PC-9 (cell line): ENCODE measurements at regions not wholly inside any gene's neighbourhood (a gene's known extent, or its start where the extent isn't known, plus 50 kb on each side); places are given as distances from the start of the nearest gene placed in this dataset.

Experiments
- BruUV-seq: library from RNA; stranded (reverse); fragments of 400-500 nt; replicated peaks from 2 replicates; lab custom pipeline; 2021; lab: Mats Ljungman, UMichigan
- CTCF ChIA-PET: fragments of 300-600 bp; sonication (Branson Sonifier 250); formaldehyde crosslinking; loops from one replicate; lab custom pipeline; 2022; ENCODE audit warnings: antibody characterized with exemption; lab: Charles Lee
- POLR2A ChIA-PET: fragments of 300-600 bp; sonication (Branson Sonifier 250); formaldehyde crosslinking; loops from one replicate; lab custom pipeline; 2022; ENCODE audit warnings: antibody characterized with exemption; ENCODE audit not compliant: unreplicated experiment; lab: Charles Lee
- DNase-seq, 2 experiments: peaks; one replicate each; pipeline versions ENCODE4 v3.0.0 to v3.0.0-alpha.2; 2015 to 2022; ENCODE audit warnings: mixed read lengths in 1 of 2
- H2AFZ ChIP-seq: fragments of 200-600 bp; sonication (generic); 2 replicates; pipeline ENCODE4 v1.8.1; 2017; ENCODE audit warnings: antibody characterized with exemption
- H3F3A ChIP-seq: fragments of 200-600 bp; sonication (generic); 2 replicates; pipeline ENCODE4 v1.8.1; 2017; ENCODE audit warnings: antibody characterized with exemption, mild to moderate bottlenecking, low read depth; ENCODE audit not compliant: insufficient read depth
- H3K27ac ChIP-seq: fragments of 200-600 bp; sonication (generic); 2 replicates; pipeline ENCODE4 v1.6.1; 2016; ENCODE audit warnings: mixed run types
- H3K27me3 ChIP-seq: fragments of 200-600 bp; sonication (generic); 2 replicates; pipeline ENCODE4 v1.6.1; 2016; ENCODE audit warnings: low read depth, mixed run types; ENCODE audit not compliant: insufficient read depth
- H3K36me3 ChIP-seq: fragments of 200-600 bp; sonication (generic); 2 replicates; pipeline ENCODE4 v1.6.1; 2016; ENCODE audit warnings: low read depth, mixed run types
- H3K4me1 ChIP-seq: fragments of 200-600 bp; sonication (generic); replicated peaks from 2 replicates; pipeline ENCODE4 v1.6.1; 2016; ENCODE audit warnings: mixed run types; ENCODE audit not compliant: insufficient read depth
- H3K4me2 ChIP-seq: fragments of 200-600 bp; sonication (generic); 2 replicates; pipeline ENCODE4 v1.6.1; 2017; ENCODE audit warnings: mixed run types
- H3K4me3 ChIP-seq: fragments of 200-600 bp; sonication (generic); 2 replicates; pipeline ENCODE4 v1.6.1; 2016; ENCODE audit warnings: mixed run types
- H3K79me2 ChIP-seq: fragments of 200-600 bp; sonication (generic); 2 replicates; pipeline ENCODE4 v1.6.1; 2017; ENCODE audit warnings: low read depth, mixed run types
- H3K9me2 ChIP-seq: fragments of 200-600 bp; sonication (generic); 2 replicates; pipeline ENCODE4 v1.8.1; 2017; ENCODE audit warnings: mild to moderate bottlenecking; ENCODE audit not compliant: insufficient read depth
- H3K9me3 ChIP-seq: fragments of 200-600 bp; sonication (generic); 2 replicates; pipeline ENCODE4 v1.8.1; 2016; ENCODE audit warnings: low read depth; ENCODE audit not compliant: insufficient read depth
- H4K20me1 ChIP-seq: fragments of 200-600 bp; sonication (generic); 2 replicates; pipeline ENCODE4 v1.8.1; 2017; ENCODE audit not compliant: insufficient read depth
- EZH2 ChIP-seq: fragments of 200-600 bp; sonication (generic); IDR thresholded peaks from 2 replicates; pipeline ENCODE4 v1.8.0; 2017; ENCODE audit warnings: antibody characterized with exemption, low read depth
- intact Hi-C: fragments of 100-400 bp; cut with micrococcal nuclease; formaldehyde crosslinking; loops from one replicate; pipeline ENCODE4 v1.10.0; 2022; ENCODE audit not compliant: unreplicated experiment
- TF ChIP-seq, protein P1 (sequence below): fragments of 200-600 bp; sonication (generic); conservative IDR thresholded peaks from 2 replicates; pipeline ENCODE4 v1.6.1; 2017; ENCODE audit warnings: mixed run types, antibody characterized with exemption, mild to moderate bottlenecking, moderate library complexity

DNA sequence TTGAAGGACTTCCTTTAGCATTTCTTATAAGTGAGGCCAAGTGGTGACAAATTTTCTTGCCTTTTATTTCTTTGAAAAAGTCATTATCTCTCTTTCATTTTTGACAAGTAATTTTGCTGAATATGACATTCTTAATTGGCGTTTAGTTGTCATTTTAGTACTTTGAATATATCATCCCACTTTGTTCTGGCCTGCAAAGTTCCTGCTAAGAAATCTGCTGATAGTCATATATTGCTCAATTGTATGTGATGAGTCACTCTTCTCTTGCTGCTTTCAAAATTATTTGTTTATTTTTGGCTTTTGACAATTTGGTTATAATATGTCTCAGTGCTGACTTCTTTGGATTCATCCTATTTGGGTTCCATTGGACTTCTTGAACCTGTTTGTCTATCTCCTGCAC lies 312.6 kb downstream of the DUSP10 start:
- Histone ChIP-seq H2AFZ (no peak overlapping the region), H3K9me3 (peaks cover 14% of the 10 kb centered on the region), H3K36me3 (no peaks in the 10 kb centered on the region), H4K20me1 (no peaks in the 10 kb centered on the region), H3K27me3 (no peaks in the 10 kb centered on the region), H3F3A (no peaks in the 10 kb centered on the region), H3K9me2 (no peaks in the 10 kb centered on the region), H3K4me1 (peaks cover 9% of the 10 kb centered on the region), H3K4me2 (no peak overlapping the region), H3K79me2 (no peaks in the 10 kb centered on the region), H3K27ac (no peak overlapping the region), H3K4me3 (no peak overlapping the region)
- ChIA-PET POLR2A (interaction anchor here (0.7 kb wide), 1 partner anchor 777 kb away, joined by 12 read pairs; no protein-coding TSS in a partner anchor), CTCF (no interaction called here)
- no TSS peak for BruUV-seq
- peak in 1 of 2 experiments; percentile 52 for DNase-seq
- TF ChIP-seq, protein P1, sequence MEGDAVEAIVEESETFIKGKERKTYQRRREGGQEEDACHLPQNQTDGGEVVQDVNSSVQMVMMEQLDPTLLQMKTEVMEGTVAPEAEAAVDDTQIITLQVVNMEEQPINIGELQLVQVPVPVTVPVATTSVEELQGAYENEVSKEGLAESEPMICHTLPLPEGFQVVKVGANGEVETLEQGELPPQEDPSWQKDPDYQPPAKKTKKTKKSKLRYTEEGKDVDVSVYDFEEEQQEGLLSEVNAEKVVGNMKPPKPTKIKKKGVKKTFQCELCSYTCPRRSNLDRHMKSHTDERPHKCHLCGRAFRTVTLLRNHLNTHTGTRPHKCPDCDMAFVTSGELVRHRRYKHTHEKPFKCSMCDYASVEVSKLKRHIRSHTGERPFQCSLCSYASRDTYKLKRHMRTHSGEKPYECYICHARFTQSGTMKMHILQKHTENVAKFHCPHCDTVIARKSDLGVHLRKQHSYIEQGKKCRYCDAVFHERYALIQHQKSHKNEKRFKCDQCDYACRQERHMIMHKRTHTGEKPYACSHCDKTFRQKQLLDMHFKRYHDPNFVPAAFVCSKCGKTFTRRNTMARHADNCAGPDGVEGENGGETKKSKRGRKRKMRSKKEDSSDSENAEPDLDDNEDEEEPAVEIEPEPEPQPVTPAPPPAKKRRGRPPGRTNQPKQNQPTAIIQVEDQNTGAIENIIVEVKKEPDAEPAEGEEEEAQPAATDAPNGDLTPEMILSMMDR = no peak
- TF ChIP-seq EZH2 = no peak
- intact Hi-C loops = no loop called here

GRCh38 chr1:221430152-221430960 lies 311.5 kb downstream of the DUSP10 start:
- Histone ChIP-seq H3K9me3 (peaks cover 14% of the 10 kb centered on the region), H3K4me3 (no peak overlapping the region), H3K4me1 (peaks cover 9% of the 10 kb centered on the region), H3K9me2 (no peaks in the 10 kb centered on the region), H4K20me1 (no peaks in the 10 kb centered on the region), H3K27ac (no peak overlapping the region), H3F3A (no peaks in the 10 kb centered on the region), H3K79me2 (no peaks in the 10 kb centered on the region), H3K36me3 (no peaks in the 10 kb centered on the region), H3K27me3 (no peaks in the 10 kb centered on the region), H3K4me2 (no peak overlapping the region), H2AFZ (no peak overlapping the region)
- POLR2A ChIA-PET = interaction anchor here (0.7 kb wide), 1 partner anchor 47 kb away, joined by 3 read pairs; no protein-coding TSS in a partner anchor
- no TSS peak for BruUV-seq
- DNase-seq = no peak
- CTCF ChIA-PET = interaction anchor here (0.6 to 2.2 kb wide), 2 partner anchors 167 to 170 kb away, joined by 3 to 9 read pairs; no protein-coding TSS in a partner anchor
- no peak for TF ChIP-seq EZH2
- TF ChIP-seq, protein P1 = no peak
- intact Hi-C loops = no loop called here

DNA sequence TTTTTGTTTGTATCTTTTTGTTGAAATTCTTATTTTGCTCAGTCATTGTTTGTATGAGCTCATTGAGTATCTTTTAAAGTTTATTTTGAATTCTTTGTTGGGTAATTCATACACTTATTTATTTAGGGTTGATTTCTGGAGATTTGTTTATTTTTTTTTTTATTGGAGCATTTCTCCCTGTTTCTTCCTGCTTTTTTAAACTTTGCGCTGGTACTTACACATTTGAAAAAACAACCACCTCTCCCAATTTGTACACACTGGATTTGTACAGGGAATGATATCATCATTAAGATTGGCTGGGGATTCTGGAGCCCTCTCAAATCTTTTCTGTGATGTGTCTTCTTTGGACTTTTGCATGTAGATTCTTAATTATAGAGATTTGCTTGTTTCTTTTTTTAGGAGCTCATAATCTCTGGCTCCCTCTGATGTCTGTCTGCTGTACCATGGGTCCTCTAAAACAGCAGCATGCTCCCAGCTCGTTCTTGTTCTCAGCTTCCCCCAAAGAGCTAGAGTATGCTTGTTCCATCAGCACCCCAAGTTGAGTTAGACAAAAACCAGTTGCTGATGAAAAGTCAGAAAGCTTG lies 310.7 kb downstream of the DUSP10 start:
- H3K79me2 ChIP-seq = no peaks in the 10 kb centered on the region
- ChIA-PET POLR2A (interaction anchor here (0.7 kb wide), 1 partner anchor 46 kb away, joined by 3 read pairs; no protein-coding TSS in a partner anchor), CTCF (interaction anchor here (0.6 to 2.2 kb wide), 3 partner anchors 168 to 227 kb away, joined by 3 to 9 read pairs (median 6); no protein-coding TSS in a partner anchor)
- H3K4me3 ChIP-seq = no peak overlapping the region
- intact Hi-C loops = no loop called here
- no peaks in the 10 kb centered on the region for H4K20me1 ChIP-seq
- peaks cover 14% of the 10 kb centered on the region for H3K9me3 ChIP-seq
- no TSS peak for BruUV-seq
- H2AFZ ChIP-seq = no peak overlapping the region; the same call in 1 of the 2 replicates
- H3K4me2 ChIP-seq = no peak overlapping the region
- H3K4me1 ChIP-seq = peaks cover 9% of the 10 kb centered on the region
- TF ChIP-seq, protein P1 = no peak
- TF ChIP-seq EZH2 = no peak
- no peaks in the 10 kb centered on the region for H3K36me3 ChIP-seq
- no peaks in the 10 kb centered on the region for H3F3A ChIP-seq
- H3K27ac ChIP-seq = no peak overlapping the region
- DNase-seq = no peak
- H3K27me3 ChIP-seq = no peaks in the 10 kb centered on the region
- H3K9me2 ChIP-seq = no peaks in the 10 kb centered on the region
